ENCODE measurements at regions not wholly inside any gene's neighbourhood (a gene's known extent, or its start where the extent isn't known, plus 50 kb on each side); places are given as distances from the start of the nearest gene placed in this dataset.

DNA sequence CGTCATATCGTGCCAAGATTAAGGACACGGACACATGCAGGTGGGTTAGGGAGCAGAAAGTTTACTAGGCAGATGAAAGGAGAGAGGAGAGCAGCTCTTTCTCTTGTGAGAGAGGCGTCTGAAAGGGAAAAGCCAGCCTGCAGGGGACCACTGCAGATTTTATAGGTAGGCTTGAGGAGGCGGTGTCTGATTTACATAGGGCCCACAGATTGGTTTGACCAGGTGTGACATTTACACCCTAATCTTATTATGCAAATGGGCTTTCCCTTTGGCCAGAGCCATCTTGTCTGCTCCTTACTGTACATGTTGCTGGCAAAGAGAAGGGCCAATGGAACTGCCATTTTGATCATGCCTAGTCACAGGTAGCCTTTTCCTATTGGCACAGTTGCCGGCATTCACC, 137.2 kb upstream of the TAF11L2 start:
- no peak for TF ChIP-seq POLR2A (IDR thresholded peaks at IDR 0.05)
- TF ChIP-seq, protein P1, sequence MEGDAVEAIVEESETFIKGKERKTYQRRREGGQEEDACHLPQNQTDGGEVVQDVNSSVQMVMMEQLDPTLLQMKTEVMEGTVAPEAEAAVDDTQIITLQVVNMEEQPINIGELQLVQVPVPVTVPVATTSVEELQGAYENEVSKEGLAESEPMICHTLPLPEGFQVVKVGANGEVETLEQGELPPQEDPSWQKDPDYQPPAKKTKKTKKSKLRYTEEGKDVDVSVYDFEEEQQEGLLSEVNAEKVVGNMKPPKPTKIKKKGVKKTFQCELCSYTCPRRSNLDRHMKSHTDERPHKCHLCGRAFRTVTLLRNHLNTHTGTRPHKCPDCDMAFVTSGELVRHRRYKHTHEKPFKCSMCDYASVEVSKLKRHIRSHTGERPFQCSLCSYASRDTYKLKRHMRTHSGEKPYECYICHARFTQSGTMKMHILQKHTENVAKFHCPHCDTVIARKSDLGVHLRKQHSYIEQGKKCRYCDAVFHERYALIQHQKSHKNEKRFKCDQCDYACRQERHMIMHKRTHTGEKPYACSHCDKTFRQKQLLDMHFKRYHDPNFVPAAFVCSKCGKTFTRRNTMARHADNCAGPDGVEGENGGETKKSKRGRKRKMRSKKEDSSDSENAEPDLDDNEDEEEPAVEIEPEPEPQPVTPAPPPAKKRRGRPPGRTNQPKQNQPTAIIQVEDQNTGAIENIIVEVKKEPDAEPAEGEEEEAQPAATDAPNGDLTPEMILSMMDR (IDR thresholded peaks at IDR 0.05) = no peak

Measured in breast epithelium (tissue), 3 donors.